KMS-11 (cell line): ENCODE measurements at regions not wholly inside any gene's neighbourhood (a gene's known extent, or its start where the extent isn't known, plus 50 kb on each side); places are given as distances from the start of the nearest gene placed in this dataset.

Experiments
- H2AFZ ChIP-seq: fragments of 200-600 bp; sonication (generic); 2 replicates; pipeline ENCODE4 v1.6.1; 2016; ENCODE audit warnings: antibody characterized with exemption, mixed run types, low read depth
- H3K27ac ChIP-seq: fragments of 200-600 bp; sonication (generic); 2 replicates; pipeline ENCODE4 v1.6.1; 2016; ENCODE audit warnings: mild to moderate bottlenecking, mixed run types
- H3K27me3 ChIP-seq: fragments of 200-600 bp; sonication (generic); 2 replicates; pipeline ENCODE4 v1.6.1; 2017; ENCODE audit warnings: mild to moderate bottlenecking, low read depth, mixed run types, moderate library complexity; ENCODE audit not compliant: insufficient read depth
- H3K36me3 ChIP-seq: fragments of 200-600 bp; sonication (generic); 2 replicates; pipeline ENCODE4 v1.6.1; 2017; ENCODE audit warnings: mild to moderate bottlenecking, mixed run types; ENCODE audit not compliant: insufficient read depth
- H3K4me1 ChIP-seq: fragments of 200-600 bp; sonication (generic); 2 replicates; pipeline ENCODE4 v1.6.1; 2016; ENCODE audit warnings: mild to moderate bottlenecking, low read depth, mixed run types; ENCODE audit not compliant: poor library complexity, severe bottlenecking
- H3K4me2 ChIP-seq: fragments of 200-600 bp; sonication (generic); 2 replicates; pipeline ENCODE4 v1.7.0; 2016; ENCODE audit warnings: mild to moderate bottlenecking, mixed run types
- H3K4me3 ChIP-seq: fragments of 200-600 bp; sonication (generic); IDR thresholded peaks from 2 replicates; pipeline ENCODE4 v1.6.1; 2017; ENCODE audit warnings: low read depth, low read length, mixed read lengths; ENCODE audit not compliant: insufficient read depth
- H3K79me2 ChIP-seq: fragments of 200-600 bp; sonication (generic); 2 replicates; pipeline ENCODE4 v1.6.1; 2016; ENCODE audit warnings: low read depth, mixed run types; ENCODE audit not compliant: insufficient read depth
- H3K9ac ChIP-seq: fragments of 200-600 bp; sonication (generic); 2 replicates; pipeline ENCODE4 v1.6.1; 2016; ENCODE audit warnings: mild to moderate bottlenecking, mixed run types
- H4K20me1 ChIP-seq: fragments of 200-600 bp; sonication (generic); 2 replicates; pipeline ENCODE4 v1.6.1; 2016; ENCODE audit warnings: mild to moderate bottlenecking, mixed run types; ENCODE audit not compliant: insufficient read depth
- CTCF ChIP-seq: fragments of 200-600 bp; sonication (generic); conservative IDR thresholded peaks from 2 replicates; pipeline ENCODE4 v1.6.1; 2017; ENCODE audit warnings: low read depth, mild to moderate bottlenecking, antibody characterized with exemption, low read length, moderate library complexity, mixed read lengths

GRCh38 chr16:63453261-63453660 lies 1417.0 kb upstream of the CDH8 start:
- Histone ChIP-seq H3K4me1 (no peaks in the 10 kb centered on the region), H3K27ac (no peak overlapping the region), H2AFZ (no peak overlapping the region), H3K4me3 (no peak overlapping the region), H4K20me1 (no peaks in the 10 kb centered on the region), H3K27me3 (no peaks in the 10 kb centered on the region), H3K36me3 (no peaks in the 10 kb centered on the region), H3K4me2 (no peak overlapping the region), H3K9ac (no peak overlapping the region), H3K79me2 (no peaks in the 10 kb centered on the region)
- no peak for TF ChIP-seq CTCF

GRCh38 chr16:63447121-63447520 lies 1410.9 kb upstream of the CDH8 start:
- no peak for TF ChIP-seq CTCF
- Histone ChIP-seq H3K79me2 (no peaks in the 10 kb centered on the region), H4K20me1 (no peaks in the 10 kb centered on the region), H3K4me1 (no peaks in the 10 kb centered on the region), H3K27me3 (no peaks in the 10 kb centered on the region), H3K4me3 (no peak overlapping the region), H3K36me3 (no peaks in the 10 kb centered on the region), H3K9ac (no peak overlapping the region), H3K4me2 (no peak overlapping the region), H2AFZ (no peak overlapping the region), H3K27ac (no peak overlapping the region)

GRCh38 chr16:63442246-63442645 lies 1406.0 kb upstream of the CDH8 start:
- Histone ChIP-seq H3K4me2 (no peak overlapping the region), H3K27ac (no peak overlapping the region), H4K20me1 (no peaks in the 10 kb centered on the region), H3K4me1 (no peaks in the 10 kb centered on the region), H3K79me2 (no peaks in the 10 kb centered on the region), H3K4me3 (no peak overlapping the region), H2AFZ (no peak overlapping the region), H3K9ac (no peak overlapping the region), H3K27me3 (no peaks in the 10 kb centered on the region), H3K36me3 (no peaks in the 10 kb centered on the region)
- TF ChIP-seq CTCF = no peak

GRCh38 chr16:63426275-63426870 lies 1390.1 kb upstream of the CDH8 start:
- Histone ChIP-seq H3K27ac (no peak overlapping the region), H3K36me3 (no peaks in the 10 kb centered on the region), H2AFZ (no peak overlapping the region), H3K9ac (no peak overlapping the region), H3K4me3 (no peak overlapping the region), H3K4me1 (no peaks in the 10 kb centered on the region), H3K79me2 (no peaks in the 10 kb centered on the region), H3K4me2 (no peak overlapping the region), H4K20me1 (no peaks in the 10 kb centered on the region), H3K27me3 (no peaks in the 10 kb centered on the region)
- no peak for TF ChIP-seq CTCF
